Esophagus mucosa (tissue), 1 donor: ENCODE measurements at regions not wholly inside any gene's neighbourhood (a gene's known extent, or its start where the extent isn't known, plus 50 kb on each side); places are given as distances from the start of the nearest gene placed in this dataset.
"Not testable (repeated sequence)": the region's sequence is repeated elsewhere in the genome, so short reads cannot be mapped to it uniquely, and the experiment has no call there.

Experiments
- ATAC-seq: fragments of 200-7000 bp; cut with Tn5 transposase; one replicate; pipeline ENCODE4 v1.9.1; 2020
- donor health status: DM: yes; HTN: yes; CAD: no.

GRCh38 chr13:50233574-50233973 lies 218.3 kb downstream of the KCNRG start:
- ATAC-seq, result not testable (repeated sequence)

GRCh38 chr13:50235604-50236342 lies 220.5 kb downstream of the KCNRG start:
- no peak for ATAC-seq

GRCh38 chr13:50236898-50237318 lies 221.7 kb downstream of the KCNRG start:
- no peak for ATAC-seq

GRCh38 chr13:50238922-50239321 lies 223.7 kb downstream of the KCNRG start:
- ATAC-seq, result no peak

GRCh38 chr13:50241479-50241878 lies 226.2 kb downstream of the KCNRG start:
- ATAC-seq, result no peak

GRCh38 chr13:50243931-50244330 lies 228.7 kb downstream of the KCNRG start:
- no peak for ATAC-seq

GRCh38 chr13:50244355-50244712 lies 229.1 kb downstream of the KCNRG start:
- ATAC-seq, result no peak

- ATAC-seq, result peak; percentile 99
Observed at GRCh38 chr13:50244713-50245574, 229.7 kb downstream of the KCNRG start.

GRCh38 chr13:50247223-50247622 lies 232.0 kb downstream of the KCNRG start:
- ATAC-seq, result no peak

GRCh38 chr13:50248516-50249143 lies 233.4 kb downstream of the KCNRG start:
- no peak for ATAC-seq

- ATAC-seq, result no peak
Observed at GRCh38 chr13:50249144-50249521, 233.9 kb downstream of the KCNRG start.

GRCh38 chr13:50250401-50250800 lies 235.2 kb downstream of the KCNRG start:
- ATAC-seq, result no peak

GRCh38 chr13:50255639-50256038 lies 240.4 kb downstream of the KCNRG start:
- no peak for ATAC-seq

- not testable (repeated sequence) for ATAC-seq
Observed at GRCh38 chr13:50256536-50257321, 241.5 kb downstream of the KCNRG start.

- no peak for ATAC-seq
Observed at GRCh38 chr13:50257646-50258045, 242.4 kb downstream of the KCNRG start.

- peak; percentile 58 for ATAC-seq
Observed at GRCh38 chr13:50261130-50261901, 246.1 kb downstream of the KCNRG start.

GRCh38 chr13:50267066-50267465 lies 251.8 kb downstream of the KCNRG start:
- no peak for ATAC-seq

GRCh38 chr13:50267917-50268316 lies 252.7 kb downstream of the KCNRG start:
- no peak for ATAC-seq

GRCh38 chr13:50268500-50268899 lies 253.3 kb downstream of the KCNRG start:
- no peak for ATAC-seq

GRCh38 chr13:50274181-50274580 lies 258.9 kb downstream of the KCNRG start:
- no peak for ATAC-seq

GRCh38 chr13:50275392-50276063 lies 260.3 kb downstream of the KCNRG start:
- peak; percentile 95 for ATAC-seq
